ENCODE measurements at regions not wholly inside any gene's neighbourhood (a gene's known extent, or its start where the extent isn't known, plus 50 kb on each side); places are given as distances from the start of the nearest gene placed in this dataset.

GRCh38 chr15:67992834-67993233, 61.3 kb upstream of the PIAS1 start:
- Mint-ChIP-seq H3K4me1 (no peaks in the 10 kb centered on the region), H3K9me3 (no peaks in the 10 kb centered on the region), H3K36me3 (no peaks in the 10 kb centered on the region), H3K4me3 (no peak overlapping the region), H3K27ac (no peak overlapping the region), H3K27me3 (peaks cover 0 to 9% of the 10 kb centered on the region in 2 donors)
- POLR2A ChIA-PET (ENCODE audit: partially characterized antibody), result no interaction called here
- no peaks in the 10 kb centered on the region for H3K27me3 ChIP-seq (ENCODE audit: insufficient read depth, low read length)
- no peak overlapping the region for H3K4me3 ChIP-seq (ENCODE audit: low read length in 2 of 2)
- no peak for DNase-seq
- H3K36me3 ChIP-seq (ENCODE audit: insufficient read depth, low read length), result no peaks in the 10 kb centered on the region
- no peaks in the 10 kb centered on the region for H3K4me1 ChIP-seq (ENCODE audit: insufficient read depth, low read length)
- intact Hi-C loops (cut with micrococcal nuclease), result no loop called here
- no peaks in the 10 kb centered on the region for H3K9me3 ChIP-seq (ENCODE audit: control insufficient read depth in 1 of 2, low read length in 2 of 2)
- H3K27ac ChIP-seq (ENCODE audit: low read depth, low read length), result no peak overlapping the region
- CTCF ChIA-PET (ENCODE audit: partially characterized antibody), result no interaction called here

GRCh38 chr15:67997996-67998395, 56.1 kb upstream of the PIAS1 start:
- CTCF ChIA-PET (ENCODE audit: partially characterized antibody), result no interaction called here
- Histone ChIP-seq H3K4me1 (ENCODE audit: insufficient read depth, low read length) (no peaks in the 10 kb centered on the region), H3K9me3 (ENCODE audit: control insufficient read depth in 1 of 2, low read length in 2 of 2) (no peaks in the 10 kb centered on the region), H3K36me3 (ENCODE audit: insufficient read depth, low read length) (no peaks in the 10 kb centered on the region), H3K27me3 (ENCODE audit: insufficient read depth, low read length) (no peaks in the 10 kb centered on the region), H3K4me3 (ENCODE audit: low read length in 2 of 2) (no peak overlapping the region), H3K27ac (ENCODE audit: low read depth, low read length) (no peak overlapping the region)
- Mint-ChIP-seq H3K9me3 (no peaks in the 10 kb centered on the region), H3K27me3 (peaks cover 0 to 2% of the 10 kb centered on the region in 2 donors), H3K4me1 (no peaks in the 10 kb centered on the region), H3K27ac (no peak overlapping the region), H3K4me3 (no peak overlapping the region), H3K36me3 (no peaks in the 10 kb centered on the region)
- DNase-seq, result no peak
- intact Hi-C loops (cut with micrococcal nuclease), result no loop called here
- POLR2A ChIA-PET (ENCODE audit: partially characterized antibody), result no interaction called here

GRCh38 chr15:67998599-67999133, 55.4 kb upstream of the PIAS1 start:
- H3K36me3 Mint-ChIP-seq, result no peaks in the 10 kb centered on the region
- Histone ChIP-seq H3K9me3 (ENCODE audit: control insufficient read depth in 1 of 2, low read length in 2 of 2) (no peaks in the 10 kb centered on the region), H3K4me1 (ENCODE audit: insufficient read depth, low read length) (no peaks in the 10 kb centered on the region), H3K4me3 (ENCODE audit: low read length in 2 of 2) (no peak overlapping the region), H3K27me3 (ENCODE audit: insufficient read depth, low read length) (no peaks in the 10 kb centered on the region), H3K27ac (ENCODE audit: low read depth, low read length) (no peak overlapping the region), H3K36me3 (ENCODE audit: insufficient read depth, low read length) (no peaks in the 10 kb centered on the region)
- H3K4me1 Mint-ChIP-seq, result no peaks in the 10 kb centered on the region
- H3K4me3 Mint-ChIP-seq, result no peak overlapping the region
- ChIA-PET POLR2A (ENCODE audit: partially characterized antibody) (no interaction called here), CTCF (ENCODE audit: partially characterized antibody) (no interaction called here)
- H3K27me3 Mint-ChIP-seq, result peaks cover 0 to 2% of the 10 kb centered on the region in 2 donors
- no peak for DNase-seq
- H3K27ac Mint-ChIP-seq, result no peak overlapping the region
- intact Hi-C loops (cut with micrococcal nuclease), result no loop called here
- no peaks in the 10 kb centered on the region for H3K9me3 Mint-ChIP-seq

GRCh38 chr15:67999320-68000100, 54.6 kb upstream of the PIAS1 start:
- Histone ChIP-seq H3K27ac (ENCODE audit: low read depth, low read length) (no peak overlapping the region), H3K36me3 (ENCODE audit: insufficient read depth, low read length) (no peaks in the 10 kb centered on the region), H3K4me1 (ENCODE audit: insufficient read depth, low read length) (no peaks in the 10 kb centered on the region), H3K27me3 (ENCODE audit: insufficient read depth, low read length) (no peaks in the 10 kb centered on the region), H3K9me3 (ENCODE audit: control insufficient read depth in 1 of 2, low read length in 2 of 2) (no peaks in the 10 kb centered on the region), H3K4me3 (ENCODE audit: low read length in 2 of 2) (no peak overlapping the region)
- H3K27ac Mint-ChIP-seq, result no peak overlapping the region
- H3K36me3 Mint-ChIP-seq, result no peaks in the 10 kb centered on the region
- H3K4me1 Mint-ChIP-seq, result no peaks in the 10 kb centered on the region
- H3K4me3 Mint-ChIP-seq, result no peak overlapping the region
- DNase-seq, result no peak
- intact Hi-C loops (cut with micrococcal nuclease), result no loop called here
- ChIA-PET CTCF (ENCODE audit: partially characterized antibody) (no interaction called here), POLR2A (ENCODE audit: partially characterized antibody) (no interaction called here)
- H3K27me3 Mint-ChIP-seq, result peaks cover 4% of the 10 kb centered on the region in 2 donors
- H3K9me3 Mint-ChIP-seq, result peaks cover 0 to 3% (median 0%) of the 10 kb centered on the region in 8 donors

- CTCF ChIA-PET (ENCODE audit: partially characterized antibody), result no interaction called here
- no peaks in the 10 kb centered on the region for H3K4me1 Mint-ChIP-seq
- H3K27me3 Mint-ChIP-seq, result peaks cover 4% of the 10 kb centered on the region in 2 donors
Observed at GRCh38 chr15:68000754-68001153, 53.4 kb upstream of the PIAS1 start.

GRCh38 chr15:68001811-68002210, 52.3 kb upstream of the PIAS1 start:
- no peaks in the 10 kb centered on the region for H3K27me3 ChIP-seq (ENCODE audit: insufficient read depth, low read length)
- no peaks in the 10 kb centered on the region for H3K36me3 Mint-ChIP-seq
- H3K9me3 Mint-ChIP-seq, result peaks cover 0 to 8% (median 2%) of the 10 kb centered on the region in 8 donors
- H3K9me3 ChIP-seq (ENCODE audit: control insufficient read depth in 1 of 2, low read length in 2 of 2), result no peaks in the 10 kb centered on the region
- no peak for DNase-seq
- ChIA-PET POLR2A (ENCODE audit: partially characterized antibody) (no interaction called here), CTCF (ENCODE audit: partially characterized antibody) (no interaction called here)
- H3K27ac Mint-ChIP-seq, result no peak overlapping the region
- peaks cover 4% of the 10 kb centered on the region in 2 donors for H3K27me3 Mint-ChIP-seq
- H3K36me3 ChIP-seq (ENCODE audit: insufficient read depth, low read length), result no peaks in the 10 kb centered on the region
- H3K4me1 Mint-ChIP-seq, result no peaks in the 10 kb centered on the region
- H3K4me3 Mint-ChIP-seq, result no peak overlapping the region
- H3K27ac ChIP-seq (ENCODE audit: low read depth, low read length), result no peak overlapping the region
- H3K4me1 ChIP-seq (ENCODE audit: insufficient read depth, low read length), result no peaks in the 10 kb centered on the region
- no peak overlapping the region for H3K4me3 ChIP-seq (ENCODE audit: low read length in 2 of 2)
- intact Hi-C loops (cut with micrococcal nuclease), result no loop called here

More at GRCh38 chr15:68000754-68001153, 53.4 kb upstream of the PIAS1 start:
- Mint-ChIP-seq H3K9me3 (peaks cover 0 to 3% (median 0%) of the 10 kb centered on the region in 8 donors), H3K27ac (no peak overlapping the region), H3K36me3 (no peaks in the 10 kb centered on the region), H3K4me3 (no peak overlapping the region)
- Histone ChIP-seq H3K9me3 (ENCODE audit: control insufficient read depth in 1 of 2, low read length in 2 of 2) (no peaks in the 10 kb centered on the region), H3K4me3 (ENCODE audit: low read length in 2 of 2) (no peak overlapping the region), H3K4me1 (ENCODE audit: insufficient read depth, low read length) (no peaks in the 10 kb centered on the region), H3K27ac (ENCODE audit: low read depth, low read length) (no peak overlapping the region), H3K36me3 (ENCODE audit: insufficient read depth, low read length) (no peaks in the 10 kb centered on the region), H3K27me3 (ENCODE audit: insufficient read depth, low read length) (no peaks in the 10 kb centered on the region)
- DNase-seq, result no peak
- intact Hi-C loops (cut with micrococcal nuclease), result no loop called here
- POLR2A ChIA-PET (ENCODE audit: partially characterized antibody), result no interaction called here

GRCh38 chr15:68003297-68003696, 50.8 kb upstream of the PIAS1 start:
- no peak overlapping the region for H3K27ac Mint-ChIP-seq

More at GRCh38 chr15:68003297-68003696, 50.8 kb upstream of the PIAS1 start:
- no peak overlapping the region for H3K4me3 ChIP-seq (ENCODE audit: low read length in 2 of 2)
- no peaks in the 10 kb centered on the region for H3K27me3 ChIP-seq (ENCODE audit: insufficient read depth, low read length)
- peaks cover 0 to 21% (median 15%) of the 10 kb centered on the region in 8 donors for H3K9me3 Mint-ChIP-seq
- H3K27me3 Mint-ChIP-seq, result peaks cover 6 to 10% of the 10 kb centered on the region in 2 donors
- peaks cover 0 to 6% of the 10 kb centered on the region in 2 donors for H3K36me3 Mint-ChIP-seq
- no peaks in the 10 kb centered on the region for H3K4me1 ChIP-seq (ENCODE audit: insufficient read depth, low read length)
- no peak overlapping the region for H3K27ac ChIP-seq (ENCODE audit: low read depth, low read length)
- ChIA-PET CTCF (ENCODE audit: partially characterized antibody) (no interaction called here), POLR2A (ENCODE audit: partially characterized antibody) (no interaction called here)
- no peaks in the 10 kb centered on the region for H3K9me3 ChIP-seq (ENCODE audit: control insufficient read depth in 1 of 2, low read length in 2 of 2)
- no peak for DNase-seq
- no peak overlapping the region for H3K4me3 Mint-ChIP-seq
- intact Hi-C loops (cut with micrococcal nuclease), result no loop called here
- no peaks in the 10 kb centered on the region for H3K36me3 ChIP-seq (ENCODE audit: insufficient read depth, low read length)
- no peaks in the 10 kb centered on the region for H3K4me1 Mint-ChIP-seq
